Keratinocyte (primary cell): ENCODE measurements at regions not wholly inside any gene's neighbourhood (a gene's known extent, or its start where the extent isn't known, plus 50 kb on each side); places are given as distances from the start of the nearest gene placed in this dataset.

Experiments used
- EZH2 ChIP-seq: IDR thresholded peaks from one replicate; pipeline ENCODE4 v1.6.1; 2012; ENCODE audit warnings: inconsistent platforms, mild to moderate bottlenecking, low read length, moderate library complexity
- TF ChIP-seq, protein P1 (sequence below), 3 experiments: IDR thresholded peaks in 1 of 3; conservative IDR thresholded peaks in 1 of 3; optimal IDR thresholded peaks in 1 of 3; 2 replicates in 2 of 3; 3 replicates in 1 of 3; pipeline versions ENCODE3 to v1.5.1; 2011; ENCODE audit warnings: low read length in 3 of 3, mild to moderate bottlenecking in 3 of 3, moderate library complexity in 2 of 3, control low read depth in 1 of 3, inconsistent platforms in 1 of 3; ENCODE audit not compliant: insufficient read depth in 2 of 3; ENCODE audit errors: extremely low read depth in 1 of 3

DNA sequence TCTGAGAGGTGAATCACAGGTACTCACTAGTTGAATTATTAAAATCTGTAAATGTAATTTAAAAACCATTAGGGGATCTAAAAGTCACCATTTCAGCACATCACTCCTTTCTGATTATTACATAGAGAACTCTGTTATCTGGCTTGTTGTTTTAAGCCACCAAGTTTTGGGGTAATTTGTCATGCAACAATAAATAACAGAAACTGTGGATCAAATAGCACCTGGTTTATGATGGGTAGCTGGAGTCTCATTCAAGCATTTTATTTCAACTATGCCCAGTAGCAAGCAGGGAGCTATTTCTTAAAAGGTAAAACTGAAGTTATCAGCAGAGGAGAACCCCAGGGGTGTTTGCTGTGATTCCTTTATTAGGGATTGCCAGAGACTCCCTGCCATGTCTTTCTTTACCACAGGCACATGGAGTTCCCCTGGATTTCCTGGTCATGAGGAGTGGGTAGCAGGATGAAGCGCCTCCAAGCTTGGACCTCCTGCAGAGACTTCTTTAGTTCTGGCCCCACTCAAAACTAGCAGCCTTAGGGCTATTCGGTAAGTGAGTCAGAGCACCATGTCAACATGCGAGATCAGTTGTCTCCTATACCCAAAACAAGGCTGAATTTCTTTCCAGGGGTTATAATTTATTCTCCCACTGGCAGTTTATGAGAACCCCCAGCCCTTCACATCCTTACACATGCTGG lies 179.2 kb downstream of the GIPC2 start:
- TF ChIP-seq EZH2: no peak
- TF ChIP-seq, protein P1, sequence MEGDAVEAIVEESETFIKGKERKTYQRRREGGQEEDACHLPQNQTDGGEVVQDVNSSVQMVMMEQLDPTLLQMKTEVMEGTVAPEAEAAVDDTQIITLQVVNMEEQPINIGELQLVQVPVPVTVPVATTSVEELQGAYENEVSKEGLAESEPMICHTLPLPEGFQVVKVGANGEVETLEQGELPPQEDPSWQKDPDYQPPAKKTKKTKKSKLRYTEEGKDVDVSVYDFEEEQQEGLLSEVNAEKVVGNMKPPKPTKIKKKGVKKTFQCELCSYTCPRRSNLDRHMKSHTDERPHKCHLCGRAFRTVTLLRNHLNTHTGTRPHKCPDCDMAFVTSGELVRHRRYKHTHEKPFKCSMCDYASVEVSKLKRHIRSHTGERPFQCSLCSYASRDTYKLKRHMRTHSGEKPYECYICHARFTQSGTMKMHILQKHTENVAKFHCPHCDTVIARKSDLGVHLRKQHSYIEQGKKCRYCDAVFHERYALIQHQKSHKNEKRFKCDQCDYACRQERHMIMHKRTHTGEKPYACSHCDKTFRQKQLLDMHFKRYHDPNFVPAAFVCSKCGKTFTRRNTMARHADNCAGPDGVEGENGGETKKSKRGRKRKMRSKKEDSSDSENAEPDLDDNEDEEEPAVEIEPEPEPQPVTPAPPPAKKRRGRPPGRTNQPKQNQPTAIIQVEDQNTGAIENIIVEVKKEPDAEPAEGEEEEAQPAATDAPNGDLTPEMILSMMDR (optimal IDR thresholded peaks at IDR 0.05 in 1 of 3, IDR thresholded peaks at IDR 0.05 in 1 of 3, conservative IDR thresholded peaks at IDR 0.05 in 1 of 3; ENCODE audit: extremely low read depth in 1 of 3, insufficient read depth in 2 of 3, low read length in 3 of 3): no peak
